GM19023 (cell line): ENCODE measurements at regions not wholly inside any gene's neighbourhood (a gene's known extent, or its start where the extent isn't known, plus 50 kb on each side); places are given as distances from the start of the nearest gene placed in this dataset.
"Not testable (repeated sequence)": the region's sequence is repeated elsewhere in the genome, so short reads cannot be mapped to it uniquely, and the experiment has no call there.

ENCODE experiments used
- ATAC-seq: cut with Tn5 transposase; IDR thresholded peaks from one replicate; pipeline ENCODE4 v1.9.1; 2021; ENCODE audit warnings: mild to moderate bottlenecking, moderate library complexity; ENCODE audit not compliant: unreplicated experiment

- no peak for ATAC-seq
These were observed 251.6 kb downstream of the GATA3 start for GRCh38 chr10:8305876-8306652.

GRCh38 chr10:8306685-8307364 lies 252.3 kb downstream of the GATA3 start:
- ATAC-seq, result no peak

- no peak for ATAC-seq
These were observed 256.4 kb downstream of the GATA3 start for GRCh38 chr10:8310930-8311329.

- ATAC-seq, result no peak
These were observed 257.1 kb downstream of the GATA3 start for GRCh38 chr10:8311526-8312070.

GRCh38 chr10:8312079-8312478 lies 257.6 kb downstream of the GATA3 start:
- no peak for ATAC-seq

- no peak for ATAC-seq
These were observed 258.3 kb downstream of the GATA3 start for GRCh38 chr10:8312781-8313180.

GRCh38 chr10:8314486-8314885 lies 260.0 kb downstream of the GATA3 start:
- ATAC-seq, result no peak

GRCh38 chr10:8315619-8316021 lies 261.1 kb downstream of the GATA3 start:
- no peak for ATAC-seq

GRCh38 chr10:8316284-8316683 lies 261.8 kb downstream of the GATA3 start:
- no peak for ATAC-seq

- ATAC-seq, result not testable (repeated sequence)
These were observed 263.9 kb downstream of the GATA3 start for GRCh38 chr10:8318429-8318828.

- no peak for ATAC-seq
These were observed 264.5 kb downstream of the GATA3 start for GRCh38 chr10:8318956-8319355.

GRCh38 chr10:8319704-8320103 lies 265.2 kb downstream of the GATA3 start:
- no peak for ATAC-seq

GRCh38 chr10:8321990-8322389 lies 267.5 kb downstream of the GATA3 start:
- ATAC-seq, result no peak

- ATAC-seq, result no peak
These were observed 269.1 kb downstream of the GATA3 start for GRCh38 chr10:8323428-8324054.

- ATAC-seq, result no peak
These were observed 270.8 kb downstream of the GATA3 start for GRCh38 chr10:8325024-8325980.

GRCh38 chr10:8326396-8327139 lies 272.1 kb downstream of the GATA3 start:
- no peak for ATAC-seq

GRCh38 chr10:8327140-8327423 lies 272.6 kb downstream of the GATA3 start:
- ATAC-seq, result no peak

- no peak for ATAC-seq
These were observed 276.9 kb downstream of the GATA3 start for GRCh38 chr10:8331387-8331786.

- peak; percentile 81 for ATAC-seq
These were observed 277.6 kb downstream of the GATA3 start for GRCh38 chr10:8331896-8332729.
